Forelimb muscle (tissue), 1 donor: ENCODE measurements at regions not wholly inside any gene's neighbourhood (a gene's known extent, or its start where the extent isn't known, plus 50 kb on each side); places are given as distances from the start of the nearest gene placed in this dataset.
"Not testable (repeated sequence)": the region's sequence is repeated elsewhere in the genome, so short reads cannot be mapped to it uniquely, and the experiment has no call there.

Experiments used
- DNase-seq: peaks from one replicate; pipeline ENCODE4 v3.0.0-alpha.2; 2013; ENCODE audit warnings: low read depth

GRCh38 chr13:34164582-34164981 is 346.6 kb downstream of the RFC3 start:
- no peak for DNase-seq

GRCh38 chr13:34165158-34165557 is 347.2 kb downstream of the RFC3 start:
- no peak for DNase-seq

- no peak for DNase-seq
These were observed 348.5 kb downstream of the RFC3 start for GRCh38 chr13:34166406-34166805.

- no peak for DNase-seq
These were observed 349.4 kb downstream of the RFC3 start for GRCh38 chr13:34167347-34167746.

GRCh38 chr13:34172048-34172447 is 354.1 kb downstream of the RFC3 start:
- DNase-seq: no peak

- no peak for DNase-seq
These were observed 356.8 kb downstream of the RFC3 start for GRCh38 chr13:34174671-34175145.

GRCh38 chr13:34175551-34175950 is 357.6 kb downstream of the RFC3 start:
- no peak for DNase-seq

- DNase-seq: no peak
These were observed 358.7 kb downstream of the RFC3 start for GRCh38 chr13:34176633-34177032.

GRCh38 chr13:34179481-34179880 is 361.5 kb downstream of the RFC3 start:
- DNase-seq: no peak

- DNase-seq: no peak
These were observed 362.0 kb downstream of the RFC3 start for GRCh38 chr13:34179927-34180326.

- DNase-seq: not testable (repeated sequence)
These were observed 363.3 kb downstream of the RFC3 start for GRCh38 chr13:34181256-34181655.

- DNase-seq: no peak
These were observed 372.0 kb downstream of the RFC3 start for GRCh38 chr13:34189946-34190345.

- DNase-seq: no peak
These were observed 383.3 kb downstream of the RFC3 start for GRCh38 chr13:34201050-34201913.

GRCh38 chr13:34207334-34207733 is 389.4 kb downstream of the RFC3 start:
- no peak for DNase-seq

GRCh38 chr13:34207872-34208271 is 389.9 kb downstream of the RFC3 start:
- DNase-seq: no peak

- DNase-seq: no peak
These were observed 390.4 kb downstream of the RFC3 start for GRCh38 chr13:34208336-34208735.

- DNase-seq: no peak
These were observed 392.4 kb downstream of the RFC3 start for GRCh38 chr13:34210341-34210740.

GRCh38 chr13:34214686-34215085 is 396.7 kb downstream of the RFC3 start:
- DNase-seq: no peak

- no peak for DNase-seq
These were observed 398.3 kb downstream of the RFC3 start for GRCh38 chr13:34216256-34216655.

- no peak for DNase-seq
These were observed 399.5 kb downstream of the RFC3 start for GRCh38 chr13:34217343-34218025.

- DNase-seq: no peak
These were observed 406.0 kb downstream of the RFC3 start for GRCh38 chr13:34223984-34224383.

- DNase-seq: no peak
These were observed 406.9 kb downstream of the RFC3 start for GRCh38 chr13:34224877-34225276.

GRCh38 chr13:34230271-34230670 is 412.3 kb downstream of the RFC3 start:
- no peak for DNase-seq
